ENCODE measurements at regions not wholly inside any gene's neighbourhood (a gene's known extent, or its start where the extent isn't known, plus 50 kb on each side); places are given as distances from the start of the nearest gene placed in this dataset.

GRCh38 chr11:91972665-91973266, 251.9 kb upstream of the FAT3 start:
- no peak for TF ChIP-seq POLR2AphosphoS5 (IDR thresholded peaks at IDR 0.05; ENCODE audit: low read depth, low read length)
- no peak for TF ChIP-seq TAF1 (IDR thresholded peaks at IDR 0.05; ENCODE audit: borderline replicate concordance, insufficient read depth, low read length)
- TF ChIP-seq REST (IDR thresholded peaks at IDR 0.05; ENCODE audit: insufficient read depth in 1 of 2, low read depth in 2 of 2, low read length in 2 of 2) = no peak
- TF ChIP-seq SIN3A (IDR thresholded peaks at IDR 0.05; ENCODE audit: borderline replicate concordance, insufficient read depth, low read length) = no peak
